ENCODE measurements at regions not wholly inside any gene's neighbourhood (a gene's known extent, or its start where the extent isn't known, plus 50 kb on each side); places are given as distances from the start of the nearest gene placed in this dataset.

DNA sequence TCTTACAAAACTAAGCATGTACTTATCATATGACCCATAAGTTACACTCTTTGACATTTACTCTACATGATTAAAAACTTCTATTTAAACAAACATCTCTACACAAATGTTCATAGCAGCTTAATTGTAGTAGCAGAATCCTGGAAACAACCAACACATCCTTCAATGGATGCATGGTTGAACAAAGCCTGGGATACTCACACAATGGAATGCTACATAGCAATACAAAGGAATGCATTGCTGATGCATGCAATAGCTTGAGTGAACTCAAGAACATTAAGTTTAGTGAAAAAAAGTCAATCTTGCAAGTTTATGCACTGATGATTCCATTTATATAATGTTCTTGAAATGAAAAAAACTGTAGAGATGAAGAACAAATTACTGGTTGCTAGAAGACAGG, 686.9 kb downstream of the LRRIQ3 start:
- Histone ChIP-seq H3K9ac (ENCODE audit: low read length) (no peak overlapping the region), H4K20me1 (ENCODE audit: insufficient read depth, low read length) (no peaks in the 10 kb centered on the region), H3K4me2 (ENCODE audit: low read length) (no peak overlapping the region), H3K4me3 (ENCODE audit: low read depth, low read length, poor library complexity, severe bottlenecking) (no peak overlapping the region), H2AFZ (ENCODE audit: low read length) (no peak overlapping the region), H3K27me3 (ENCODE audit: insufficient read depth, low read length) (no peaks in the 10 kb centered on the region), H3K36me3 (ENCODE audit: insufficient read depth, low read length) (no peaks in the 10 kb centered on the region), H3K9me3 (ENCODE audit: low read length) (no peaks in the 10 kb centered on the region), H3K79me2 (ENCODE audit: insufficient read depth, low read length) (no peaks in the 10 kb centered on the region), H3K4me1 (ENCODE audit: insufficient read depth, low read length, severe bottlenecking) (no peaks in the 10 kb centered on the region), H3F3A (ENCODE audit: insufficient read depth, low read length) (no peaks in the 10 kb centered on the region), H3K27ac (ENCODE audit: low read depth, low read length, poor library complexity, severe bottlenecking) (no peak overlapping the region), H3K9me2 (ENCODE audit: low read depth, low read length) (no peaks in the 10 kb centered on the region)
- TF ChIP-seq EZH2 (IDR thresholded peaks at IDR 0.05; ENCODE audit: borderline replicate concordance, low read length) = no peak
- TF ChIP-seq, protein P1, sequence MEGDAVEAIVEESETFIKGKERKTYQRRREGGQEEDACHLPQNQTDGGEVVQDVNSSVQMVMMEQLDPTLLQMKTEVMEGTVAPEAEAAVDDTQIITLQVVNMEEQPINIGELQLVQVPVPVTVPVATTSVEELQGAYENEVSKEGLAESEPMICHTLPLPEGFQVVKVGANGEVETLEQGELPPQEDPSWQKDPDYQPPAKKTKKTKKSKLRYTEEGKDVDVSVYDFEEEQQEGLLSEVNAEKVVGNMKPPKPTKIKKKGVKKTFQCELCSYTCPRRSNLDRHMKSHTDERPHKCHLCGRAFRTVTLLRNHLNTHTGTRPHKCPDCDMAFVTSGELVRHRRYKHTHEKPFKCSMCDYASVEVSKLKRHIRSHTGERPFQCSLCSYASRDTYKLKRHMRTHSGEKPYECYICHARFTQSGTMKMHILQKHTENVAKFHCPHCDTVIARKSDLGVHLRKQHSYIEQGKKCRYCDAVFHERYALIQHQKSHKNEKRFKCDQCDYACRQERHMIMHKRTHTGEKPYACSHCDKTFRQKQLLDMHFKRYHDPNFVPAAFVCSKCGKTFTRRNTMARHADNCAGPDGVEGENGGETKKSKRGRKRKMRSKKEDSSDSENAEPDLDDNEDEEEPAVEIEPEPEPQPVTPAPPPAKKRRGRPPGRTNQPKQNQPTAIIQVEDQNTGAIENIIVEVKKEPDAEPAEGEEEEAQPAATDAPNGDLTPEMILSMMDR (IDR thresholded peaks at IDR 0.05; ENCODE audit: low read length) = no peak

DNA sequence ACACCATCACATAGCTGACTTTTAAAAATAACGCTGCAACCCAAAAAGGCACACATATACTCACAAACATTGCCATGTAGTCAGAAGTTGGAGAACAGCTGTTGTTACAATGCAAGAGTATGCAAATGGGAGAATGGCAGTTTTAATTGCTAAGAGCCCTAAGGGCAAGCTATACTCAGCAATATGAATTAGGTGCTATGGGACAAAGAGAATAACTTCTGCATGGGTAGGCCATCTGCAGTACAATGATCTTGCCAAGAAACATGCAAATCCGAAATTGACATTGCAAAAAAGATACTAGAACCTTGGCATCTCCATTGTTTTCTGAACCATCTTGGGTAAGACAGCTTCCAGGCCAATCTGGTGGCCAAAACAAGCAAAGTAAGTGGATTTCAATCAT, 697.8 kb downstream of the LRRIQ3 start:
- H3F3A ChIP-seq (ENCODE audit: insufficient read depth, low read length) = no peaks in the 10 kb centered on the region
- H4K20me1 ChIP-seq (ENCODE audit: insufficient read depth, low read length) = no peaks in the 10 kb centered on the region
- no peak overlapping the region for H3K27ac ChIP-seq (ENCODE audit: low read depth, low read length, poor library complexity, severe bottlenecking)
- H3K79me2 ChIP-seq (ENCODE audit: insufficient read depth, low read length) = no peaks in the 10 kb centered on the region
- TF ChIP-seq EZH2 (IDR thresholded peaks at IDR 0.05; ENCODE audit: borderline replicate concordance, low read length) = no peak
- TF ChIP-seq, protein P1 (IDR thresholded peaks at IDR 0.05; ENCODE audit: low read length) = no peak
- no peaks in the 10 kb centered on the region for H3K36me3 ChIP-seq (ENCODE audit: insufficient read depth, low read length)
- H3K4me2 ChIP-seq (ENCODE audit: low read length) = no peak overlapping the region
- no peaks in the 10 kb centered on the region for H3K4me1 ChIP-seq (ENCODE audit: insufficient read depth, low read length, severe bottlenecking)
- no peak overlapping the region for H3K4me3 ChIP-seq (ENCODE audit: low read depth, low read length, poor library complexity, severe bottlenecking)
- H3K9me3 ChIP-seq (ENCODE audit: low read length) = no peaks in the 10 kb centered on the region
- no peaks in the 10 kb centered on the region for H3K9me2 ChIP-seq (ENCODE audit: low read depth, low read length)
- H2AFZ ChIP-seq (ENCODE audit: low read length) = no peak overlapping the region
- no peak overlapping the region for H3K9ac ChIP-seq (ENCODE audit: low read length)
- H3K27me3 ChIP-seq (ENCODE audit: insufficient read depth, low read length) = no peaks in the 10 kb centered on the region

DNA sequence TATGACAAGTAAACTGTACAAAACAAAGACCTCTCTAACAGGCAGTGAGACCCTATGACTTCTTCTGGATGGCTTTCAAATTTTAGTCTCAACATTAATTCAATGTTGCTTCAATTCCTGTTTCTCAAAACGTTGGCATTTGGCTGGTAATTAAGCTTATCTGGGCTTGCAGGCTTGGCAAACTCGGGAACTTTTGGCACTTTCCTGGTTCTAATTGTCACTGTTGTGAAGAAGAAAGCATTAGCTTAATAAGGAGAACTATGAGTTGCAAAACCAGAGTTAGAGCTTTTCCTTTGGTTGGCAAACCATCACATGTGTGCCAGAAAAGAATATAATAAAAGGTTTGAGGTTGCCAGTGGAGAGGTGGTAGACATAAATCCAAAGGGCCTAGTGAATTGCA, 698.3 kb downstream of the LRRIQ3 start:
- H3K4me2 ChIP-seq (ENCODE audit: low read length) = no peak overlapping the region
- H4K20me1 ChIP-seq (ENCODE audit: insufficient read depth, low read length) = no peaks in the 10 kb centered on the region
- no peak overlapping the region for H3K4me3 ChIP-seq (ENCODE audit: low read depth, low read length, poor library complexity, severe bottlenecking)
- H3K9me2 ChIP-seq (ENCODE audit: low read depth, low read length) = no peaks in the 10 kb centered on the region
- no peak overlapping the region for H2AFZ ChIP-seq (ENCODE audit: low read length)
- no peaks in the 10 kb centered on the region for H3K36me3 ChIP-seq (ENCODE audit: insufficient read depth, low read length)
- no peak overlapping the region for H3K9ac ChIP-seq (ENCODE audit: low read length)
- H3K9me3 ChIP-seq (ENCODE audit: low read length) = no peaks in the 10 kb centered on the region
- H3K4me1 ChIP-seq (ENCODE audit: insufficient read depth, low read length, severe bottlenecking) = no peaks in the 10 kb centered on the region
- H3K79me2 ChIP-seq (ENCODE audit: insufficient read depth, low read length) = no peaks in the 10 kb centered on the region
- TF ChIP-seq EZH2 (IDR thresholded peaks at IDR 0.05; ENCODE audit: borderline replicate concordance, low read length) = no peak
- TF ChIP-seq, protein P1 (IDR thresholded peaks at IDR 0.05; ENCODE audit: low read length) = no peak
- H3K27ac ChIP-seq (ENCODE audit: low read depth, low read length, poor library complexity, severe bottlenecking) = no peak overlapping the region
- no peaks in the 10 kb centered on the region for H3F3A ChIP-seq (ENCODE audit: insufficient read depth, low read length)
- H3K27me3 ChIP-seq (ENCODE audit: insufficient read depth, low read length) = no peaks in the 10 kb centered on the region

Measured in OCI-LY1 (cell line).